Sigmoid colon (tissue), 6 donors: ENCODE measurements at regions not wholly inside any gene's neighbourhood (a gene's known extent, or its start where the extent isn't known, plus 50 kb on each side); places are given as distances from the start of the nearest gene placed in this dataset.

Experiments
- DNase-seq: peaks from one replicate; pipeline ENCODE4 v3.0.0-alpha.2; 2019
- H3K27ac ChIP-seq, 4 donors: fragments of 200-600 bp; sonication (generic); one replicate each; pipeline ENCODE4 v1.5.1; 2016 to 2019; ENCODE audit warnings: mild to moderate bottlenecking in 1 of 4
- H3K27me3 ChIP-seq, 3 donors: fragments of 200-600 bp; sonication (generic); one replicate each; pipeline ENCODE4 v1.5.1; 2019; ENCODE audit warnings: mild to moderate bottlenecking in 1 of 3
- H3K36me3 ChIP-seq, 4 donors: fragments of 200-600 bp; sonication (generic); one replicate each; pipeline ENCODE4 v1.5.1; 2016 to 2019
- H3K4me1 ChIP-seq, 4 donors: fragments of 200-600 bp; sonication (generic); one replicate each; pipeline ENCODE4 v1.5.1; 2017 to 2019
- H3K4me3 ChIP-seq, 4 donors: fragments of 200-600 bp; sonication (generic); one replicate each; pipeline ENCODE4 v1.5.1; 2017 to 2019; ENCODE audit warnings: mild to moderate bottlenecking in 2 of 4, moderate library complexity in 1 of 4
- H3K9me3 ChIP-seq, 4 donors: fragments of 200-600 bp in 3 of 4; sonication (generic) in 3 of 4; one replicate each; pipeline versions ENCODE4 v1.5.1 to v1.6.1; 2013 to 2019
- CTCF ChIP-seq, 4 experiments: fragments of 450-650 bp in 3 of 4; fragments of 200-600 bp in 1 of 4; IDR thresholded peaks; one replicate each; pipeline ENCODE4 v1.5.1; 2016 to 2019; ENCODE audit warnings: antibody characterized with exemption in 4 of 4, mild to moderate bottlenecking in 3 of 4, moderate library complexity in 2 of 4
- EP300 ChIP-seq, 4 donors: sonication (generic); formaldehyde crosslinking; IDR thresholded peaks; one replicate each; pipeline ENCODE4 v1.6.1; 2017; ENCODE audit warnings: antibody characterized with exemption in 4 of 4
- POLR2A ChIP-seq, 2 donors: fragments of 450-650 bp; IDR thresholded peaks; one replicate each; pipeline ENCODE4 v1.6.1; 2016; ENCODE audit warnings: antibody characterized with exemption in 2 of 2, mild to moderate bottlenecking in 2 of 2, moderate library complexity in 2 of 2
- POLR2AphosphoS5 ChIP-seq, 4 donors: sonication (generic); formaldehyde crosslinking; IDR thresholded peaks; one replicate each; pipeline ENCODE4 v1.6.1; 2017; ENCODE audit warnings: antibody characterized with exemption in 4 of 4
- WGBS, 2 donors: extraction: QIAGEN DNeasy Blood & Tissue Kit; methylation state at CpG; one replicate each; pipeline ENCODE4 v1.1.7; 2013; 5-methylcytosine and 5-hydroxymethylcytosine counted together
- intact Hi-C: fragments of 100-400 bp; cut with DNase I; formaldehyde crosslinking; loops from one replicate; pipeline ENCODE4 v1.15.1; 2023
- donor health status: healthy with polysubstance abuse.
- donor health status: healthy.

DNA sequence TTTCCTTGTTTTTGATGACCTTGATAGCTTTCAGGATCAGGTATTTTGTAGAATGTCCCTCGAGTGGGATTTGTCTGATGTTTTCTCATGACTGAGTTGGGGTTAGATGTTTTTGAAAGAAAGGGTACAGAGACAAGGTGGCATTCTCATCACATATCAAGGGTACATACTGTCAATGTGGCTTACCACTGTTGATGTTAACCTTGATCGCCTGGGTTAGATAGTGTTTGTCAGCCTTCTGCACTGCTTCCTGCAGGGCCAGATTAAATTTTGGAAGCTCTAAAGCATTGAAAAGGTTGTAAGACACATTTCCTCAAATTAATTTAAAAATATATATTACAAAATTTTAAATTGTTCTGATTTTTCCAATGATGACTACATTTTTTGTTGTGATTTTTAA lies 287.4 kb upstream of the ACTBL2 start:
- intact Hi-C loops, result no loop called here
- H3K27me3 ChIP-seq, result no peaks in the 10 kb centered on the region
- WGBS, 2 donors, result 60 to 69% methylated on average over 2 of the region's 2 CpGs
- no peaks in the 10 kb centered on the region for H3K36me3 ChIP-seq
- H3K27ac ChIP-seq, result no peak overlapping the region
- H3K4me1 ChIP-seq, result no peaks in the 10 kb centered on the region
- DNase-seq, result no peak
- no peak overlapping the region for H3K4me3 ChIP-seq
- TF ChIP-seq EP300 (IDR thresholded peaks at IDR 0.05) (no peak), CTCF (IDR thresholded peaks at IDR 0.05) (no peak), POLR2A (IDR thresholded peaks at IDR 0.05) (no peak), POLR2AphosphoS5 (IDR thresholded peaks at IDR 0.05) (no peak)
- no peaks in the 10 kb centered on the region for H3K9me3 ChIP-seq

GRCh38 chr5:57768745-57769144 lies 286.1 kb upstream of the ACTBL2 start:
- no peak for DNase-seq
- 90 to 91% methylated on average over 4 of the region's 4 CpGs for WGBS, 2 donors
- Histone ChIP-seq H3K9me3 (no peaks in the 10 kb centered on the region), H3K27ac (no peak overlapping the region), H3K36me3 (no peaks in the 10 kb centered on the region), H3K4me1 (no peaks in the 10 kb centered on the region), H3K27me3 (no peaks in the 10 kb centered on the region), H3K4me3 (no peak overlapping the region)
- intact Hi-C loops, result no loop called here
- TF ChIP-seq POLR2A (IDR thresholded peaks at IDR 0.05), result no peak
- TF ChIP-seq CTCF (IDR thresholded peaks at IDR 0.05), result no peak
- TF ChIP-seq POLR2AphosphoS5 (IDR thresholded peaks at IDR 0.05), result no peak

DNA sequence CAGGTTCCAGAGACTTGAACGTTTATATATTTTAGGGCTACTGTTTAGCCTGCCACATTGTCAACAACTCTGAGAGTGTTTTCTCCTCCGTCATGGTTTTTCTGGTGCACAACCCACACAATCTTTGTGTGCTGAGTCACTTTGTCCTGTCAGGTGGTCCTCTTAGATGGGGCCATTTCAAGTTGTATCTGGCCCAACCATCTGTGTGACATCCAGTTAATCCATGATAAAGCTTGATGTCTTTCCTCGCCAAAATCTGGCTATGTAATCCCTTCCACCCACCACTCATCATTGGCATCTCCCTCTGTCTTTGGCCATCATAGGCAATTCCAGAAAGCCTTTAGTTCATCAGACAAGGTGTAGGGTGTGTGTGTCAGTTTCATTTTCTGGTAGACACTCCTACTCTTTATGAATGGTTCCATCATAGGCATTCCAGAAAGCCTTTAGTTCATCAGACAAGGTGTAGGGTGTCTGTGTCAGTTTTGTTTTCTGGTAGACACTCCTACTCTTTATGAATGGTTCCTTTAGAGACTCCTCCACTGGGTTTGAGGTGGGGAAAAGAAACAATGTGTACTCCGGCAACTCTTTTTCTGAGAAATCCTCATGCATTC lies 282.0 kb upstream of the ACTBL2 start:
- intact Hi-C loops, result no loop called here
- Histone ChIP-seq H3K27me3 (no peaks in the 10 kb centered on the region), H3K4me3 (no peak overlapping the region), H3K9me3 (no peaks in the 10 kb centered on the region), H3K36me3 (no peaks in the 10 kb centered on the region), H3K27ac (no peak overlapping the region), H3K4me1 (no peaks in the 10 kb centered on the region)
- 57 to 90% methylated on average over 4 of the region's 4 CpGs for WGBS, 2 donors
- no peak for TF ChIP-seq POLR2A (IDR thresholded peaks at IDR 0.05)
- DNase-seq, result no peak

GRCh38 chr5:57761513-57761912 lies 278.9 kb upstream of the ACTBL2 start:
- H3K27ac ChIP-seq, result no peak overlapping the region
- no peaks in the 10 kb centered on the region for H3K4me1 ChIP-seq
- H3K36me3 ChIP-seq, result no peaks in the 10 kb centered on the region
- TF ChIP-seq POLR2AphosphoS5 (IDR thresholded peaks at IDR 0.05) (no peak), CTCF (IDR thresholded peaks at IDR 0.05) (no peak), POLR2A (IDR thresholded peaks at IDR 0.05) (no peak), EP300 (IDR thresholded peaks at IDR 0.05) (no peak)
- intact Hi-C loops, result no loop called here
- H3K9me3 ChIP-seq, result no peaks in the 10 kb centered on the region
- no peak for DNase-seq
- H3K27me3 ChIP-seq, result no peaks in the 10 kb centered on the region
- WGBS, 2 donors, result 68 to 89% methylated on average over 11 of the region's 11 CpGs
- H3K4me3 ChIP-seq, result no peak overlapping the region

DNA sequence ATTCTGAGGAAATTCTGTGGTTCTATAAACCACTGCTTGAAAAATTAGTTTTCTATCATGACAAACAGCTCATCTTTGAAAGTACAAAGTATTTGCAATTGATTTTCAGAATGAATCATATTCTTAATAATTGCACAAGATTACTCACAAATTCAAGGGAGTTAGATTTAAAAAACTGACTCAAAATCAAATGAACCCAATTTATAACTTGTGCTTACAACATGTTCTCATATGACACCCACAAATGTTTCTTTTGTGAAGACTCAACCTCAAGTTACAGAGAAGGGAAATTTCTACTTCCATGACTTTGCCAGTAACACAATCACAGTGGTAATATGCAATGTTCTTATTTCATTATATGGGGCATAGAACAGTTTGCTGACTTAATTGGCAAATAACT lies 272.0 kb upstream of the ACTBL2 start:
- Histone ChIP-seq H3K27me3 (no peaks in the 10 kb centered on the region), H3K9me3 (no peaks in the 10 kb centered on the region), H3K27ac (no peak overlapping the region), H3K4me1 (no peaks in the 10 kb centered on the region), H3K36me3 (no peaks in the 10 kb centered on the region), H3K4me3 (no peak overlapping the region)
- no peak for TF ChIP-seq POLR2A (IDR thresholded peaks at IDR 0.05)
- no peak for TF ChIP-seq EP300 (IDR thresholded peaks at IDR 0.05)
- TF ChIP-seq POLR2AphosphoS5 (IDR thresholded peaks at IDR 0.05), result no peak
- no peak for TF ChIP-seq CTCF (IDR thresholded peaks at IDR 0.05)
- DNase-seq, result no peak
- intact Hi-C loops, result no loop called here
